Left lung (tissue), 4 donors: ENCODE measurements at regions not wholly inside any gene's neighbourhood (a gene's known extent, or its start where the extent isn't known, plus 50 kb on each side); places are given as distances from the start of the nearest gene placed in this dataset.
"Not testable (repeated sequence)": the region's sequence is repeated elsewhere in the genome, so short reads cannot be mapped to it uniquely, and the experiment has no call there.

ENCODE experiments used
- ATAC-seq: fragments of 200-7000 bp; cut with Tn5 transposase; one replicate; pipeline ENCODE4 v1.9.1; 2020; ENCODE audit warnings: moderate library complexity
- DNase-seq, 4 donors: peaks; one replicate each; pipeline ENCODE4 v3.0.0-alpha.2; 2013 to 2020
- H3K27ac ChIP-seq, 2 donors: fragments of 200-600 bp; sonication (generic) in 1 of 2; one replicate each; pipeline versions ENCODE4 v1.5.0 to v1.8.0; 2020 to 2021
- H3K27me3 ChIP-seq, 2 donors: fragments of 200-600 bp; sonication (generic) in 1 of 2; one replicate each; pipeline versions ENCODE4 v1.5.0 to v1.8.0; 2020 to 2021
- H3K36me3 ChIP-seq, 2 donors: fragments of 200-600 bp; sonication (generic) in 1 of 2; one replicate each; pipeline versions ENCODE4 v1.5.0 to v1.8.0; 2020 to 2021
- H3K4me1 ChIP-seq, 2 donors: fragments of 200-600 bp; one replicate each; pipeline ENCODE4 v1.8.0; 2021
- H3K4me3 ChIP-seq, 2 donors: fragments of 200-600 bp; sonication (generic) in 1 of 2; one replicate each; pipeline versions ENCODE4 v1.5.0 to v1.8.0; 2020 to 2021; ENCODE audit warnings: mild to moderate bottlenecking in 1 of 2
- H3K9me3 ChIP-seq, 2 donors: fragments of 200-600 bp; sonication (generic) in 1 of 2; one replicate each; pipeline versions ENCODE4 v1.5.0 to v1.8.0; 2020 to 2021
- CTCF ChIP-seq, 2 donors: fragments of 200-600 bp; sonication (generic) in 1 of 2; IDR thresholded peaks; one replicate each; pipeline versions ENCODE4 v1.5.0 to v1.8.0; 2021; ENCODE audit warnings: antibody characterized with exemption in 2 of 2
- intact Hi-C, 2 donors: fragments of 100-400 bp; cut with DNase I; formaldehyde crosslinking; loops; one replicate each; pipeline versions ENCODE4 v1.11.2 to v1.14.2; 2022
- donor health status: DM: no; HTN: yes; CAD: no.
- donor health status: DM: no; HTN: no; CAD: no.

GRCh38 chr10:21039721-21040120, 142.6 kb upstream of the NEBL start:
- DNase-seq (no peak), ATAC-seq (no peak)
- H3K27me3 ChIP-seq, result no peaks in the 10 kb centered on the region
- H3K27ac ChIP-seq, result no peak overlapping the region
- intact Hi-C loops, result no loop called here
- no peaks in the 10 kb centered on the region for H3K36me3 ChIP-seq
- no peak for TF ChIP-seq CTCF (IDR thresholded peaks at IDR 0.05)
- no peak overlapping the region for H3K4me3 ChIP-seq
- no peaks in the 10 kb centered on the region for H3K9me3 ChIP-seq
- H3K4me1 ChIP-seq, result peaks cover 0 to 3% of the 10 kb centered on the region in 2 donors

- intact Hi-C loops, result no loop called here
- Histone ChIP-seq H3K4me1 (no peaks in the 10 kb centered on the region), H3K27ac (no peak overlapping the region), H3K9me3 (no peaks in the 10 kb centered on the region), H3K36me3 (no peaks in the 10 kb centered on the region), H3K27me3 (no peaks in the 10 kb centered on the region), H3K4me3 (no peak overlapping the region)
- TF ChIP-seq CTCF (IDR thresholded peaks at IDR 0.05), result no peak
- DNase-seq (no peak), ATAC-seq (no peak)
These were observed 139.6 kb upstream of the NEBL start for GRCh38 chr10:21036757-21037156.

GRCh38 chr10:21034770-21035169, 137.7 kb upstream of the NEBL start:
- H3K4me3 ChIP-seq, H3K4me1 ChIP-seq, H3K9me3 ChIP-seq, intact Hi-C loops, DNase-seq, H3K27ac ChIP-seq, H3K36me3 ChIP-seq, H3K27me3 ChIP-seq, ATAC-seq: not testable (repeated sequence)

- Histone ChIP-seq H3K27me3 (no peaks in the 10 kb centered on the region), H3K4me3 (no peak overlapping the region), H3K9me3 (peaks cover 0 to 2% of the 10 kb centered on the region in 2 donors), H3K4me1 (no peaks in the 10 kb centered on the region), H3K36me3 (no peaks in the 10 kb centered on the region), H3K27ac (no peak overlapping the region)
- ATAC-seq (no peak), DNase-seq (no peak)
- intact Hi-C loops, result no loop called here
- TF ChIP-seq CTCF (IDR thresholded peaks at IDR 0.05), result no peak
These were observed 137.1 kb upstream of the NEBL start for GRCh38 chr10:21034241-21034640.

- no peak for TF ChIP-seq CTCF (IDR thresholded peaks at IDR 0.05)
- no peak for ATAC-seq
- intact Hi-C loops, result no loop called here
These were observed 135.6 kb upstream of the NEBL start for GRCh38 chr10:21032587-21033319.

More at GRCh38 chr10:21032587-21033319, 135.6 kb upstream of the NEBL start:
- H3K36me3 ChIP-seq, result no peaks in the 10 kb centered on the region
- DNase-seq, result no peak
- H3K27ac ChIP-seq, result no peak overlapping the region
- no peak overlapping the region for H3K4me3 ChIP-seq
- H3K4me1 ChIP-seq, result no peaks in the 10 kb centered on the region
- no peaks in the 10 kb centered on the region for H3K27me3 ChIP-seq
- H3K9me3 ChIP-seq, result peaks cover 0 to 2% of the 10 kb centered on the region in 2 donors
